HG03342 (cell line): ENCODE measurements at regions not wholly inside any gene's neighbourhood (a gene's known extent, or its start where the extent isn't known, plus 50 kb on each side); places are given as distances from the start of the nearest gene placed in this dataset.
"Not testable (repeated sequence)": the region's sequence is repeated elsewhere in the genome, so short reads cannot be mapped to it uniquely, and the experiment has no call there.

Experiments
- ATAC-seq: cut with Tn5 transposase; IDR thresholded peaks from one replicate; pipeline ENCODE4 v1.9.1; 2021; ENCODE audit warnings: mild to moderate bottlenecking, moderate library complexity; ENCODE audit not compliant: unreplicated experiment

DNA sequence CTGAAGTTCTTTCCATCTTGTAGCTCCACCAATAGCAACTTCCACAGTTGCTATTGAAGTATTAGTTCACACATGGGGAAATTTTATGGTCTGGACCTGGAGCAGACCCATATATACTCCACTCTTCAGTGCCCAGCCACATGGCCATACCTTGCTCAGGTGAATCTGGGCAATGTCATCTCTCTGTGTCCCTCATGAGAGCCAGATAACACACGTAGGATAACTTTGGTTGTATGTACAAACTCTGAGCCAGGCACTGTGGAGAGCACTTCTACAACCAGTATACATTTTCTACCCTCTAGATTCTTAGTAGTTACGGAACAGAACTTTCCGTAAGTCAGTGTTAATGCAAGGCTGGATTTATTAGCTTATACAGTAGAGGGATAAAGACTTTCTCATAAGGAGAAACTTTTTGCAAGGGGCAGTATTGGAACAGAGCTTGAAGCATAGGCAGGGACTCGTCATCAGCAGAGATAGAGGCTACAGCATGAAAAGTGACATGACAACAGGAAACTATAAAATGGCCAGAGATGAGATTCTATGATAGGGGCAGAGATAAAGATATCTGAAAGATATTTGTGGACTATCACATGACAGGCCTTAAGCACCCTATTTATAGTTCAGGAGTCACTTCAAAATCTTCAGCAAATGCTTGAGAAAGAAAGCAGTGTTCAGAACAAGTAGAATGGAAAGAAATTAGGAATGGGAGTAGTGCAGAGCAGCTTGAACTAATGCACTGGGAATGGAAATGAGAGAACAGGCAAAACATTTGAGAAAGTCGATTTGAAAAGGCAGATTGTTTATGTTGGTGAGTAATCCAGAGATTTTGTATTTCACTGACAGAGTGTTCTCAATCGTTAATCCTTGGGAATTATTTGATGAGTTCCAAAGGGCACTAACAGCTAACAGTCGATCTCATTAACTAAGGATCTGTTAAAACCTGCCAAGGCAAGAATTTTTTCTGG, 481.8 kb downstream of the USP25 start:
- no peak for ATAC-seq

DNA sequence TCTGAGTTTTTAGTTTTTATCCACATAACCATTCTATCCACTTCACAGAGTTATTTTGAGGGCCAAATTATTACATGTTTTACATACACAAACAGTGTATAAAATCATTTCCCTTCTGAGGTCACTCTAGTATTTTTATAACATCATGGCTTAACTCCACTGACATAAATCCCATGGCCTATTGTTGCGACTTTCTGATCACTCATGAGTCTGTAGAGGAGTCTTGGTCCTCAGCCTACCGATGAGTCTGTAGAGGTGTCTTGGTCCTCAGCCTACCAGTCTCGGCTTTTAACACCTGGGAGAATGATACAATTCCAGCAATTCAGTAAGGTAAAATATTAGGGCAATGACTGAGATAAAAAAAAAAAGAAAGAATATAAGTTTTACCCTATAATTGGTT, 483.7 kb downstream of the USP25 start:
- no peak for ATAC-seq

DNA sequence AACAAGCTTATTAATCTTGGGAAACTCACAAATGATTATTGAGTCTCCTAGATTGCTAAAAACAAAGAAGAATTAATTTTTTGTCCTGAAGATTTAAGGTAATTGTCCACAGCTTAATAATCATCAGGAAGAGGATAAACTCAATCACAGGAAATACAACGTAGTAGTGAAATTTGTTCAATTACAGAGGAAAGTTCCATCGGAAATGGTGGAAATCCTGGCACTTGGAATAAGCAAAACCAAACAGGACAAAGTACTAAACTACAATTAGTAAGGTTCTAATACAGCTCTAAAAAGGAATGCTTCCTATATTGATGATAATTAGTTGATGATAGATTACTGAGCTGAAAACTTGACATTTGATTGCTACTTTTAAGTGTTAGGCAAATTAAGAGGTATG, 485.4 kb downstream of the USP25 start:
- no peak for ATAC-seq

DNA sequence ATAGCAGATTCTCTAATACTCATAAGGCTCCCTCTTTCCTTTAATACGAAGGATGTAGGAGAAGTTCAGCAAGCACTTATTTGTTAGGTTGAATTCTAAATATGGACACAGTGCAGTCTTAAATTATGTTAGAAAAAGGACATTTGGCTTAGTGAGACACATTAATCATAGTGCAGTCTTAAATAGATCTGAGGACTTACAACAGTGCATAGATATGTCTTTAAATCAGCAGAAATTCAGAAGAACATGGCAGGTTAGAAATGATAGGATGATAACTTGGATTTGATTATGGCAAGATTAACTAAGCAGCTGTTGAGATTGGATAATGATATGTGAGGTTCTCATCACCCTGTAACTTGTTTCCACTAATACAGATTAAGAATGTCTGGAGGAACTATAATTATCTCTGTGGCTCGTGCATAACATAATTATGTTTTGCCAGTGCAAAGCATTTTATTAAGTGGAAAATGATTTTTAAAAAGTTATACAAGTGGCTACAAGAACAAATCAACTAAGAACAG, 485.9 kb downstream of the USP25 start:
- no peak for ATAC-seq

DNA sequence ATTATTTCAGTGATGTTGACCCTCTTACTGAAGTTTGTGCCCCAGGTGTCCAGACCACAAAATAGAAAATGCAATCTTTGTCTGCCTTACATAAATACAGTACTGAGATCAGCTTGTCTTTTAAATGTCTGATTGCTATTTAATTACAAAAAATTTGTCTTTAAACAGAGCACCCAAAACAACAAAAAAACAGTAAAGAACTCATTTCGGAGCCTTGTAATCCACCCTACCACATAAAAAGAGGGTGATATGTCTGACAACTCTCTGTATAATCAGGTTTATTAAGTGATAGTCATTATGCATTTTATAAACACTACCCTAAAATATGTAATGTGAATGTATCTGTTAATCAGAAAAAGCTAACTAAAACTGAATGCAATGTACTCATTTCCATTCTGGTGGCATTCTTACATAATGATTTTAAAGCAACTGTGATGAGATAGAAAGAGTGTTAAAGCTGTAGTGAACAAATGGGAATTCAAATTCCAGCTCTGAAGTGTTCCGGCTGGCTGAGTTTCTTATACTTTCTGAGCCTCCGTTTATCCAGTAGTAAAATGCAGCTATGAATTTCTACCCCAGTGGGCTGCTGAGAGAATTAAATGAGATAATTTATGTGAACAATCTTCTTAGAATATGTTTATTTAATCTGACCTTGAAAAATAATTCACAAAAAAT, 486.6 kb downstream of the USP25 start:
- no peak for ATAC-seq

DNA sequence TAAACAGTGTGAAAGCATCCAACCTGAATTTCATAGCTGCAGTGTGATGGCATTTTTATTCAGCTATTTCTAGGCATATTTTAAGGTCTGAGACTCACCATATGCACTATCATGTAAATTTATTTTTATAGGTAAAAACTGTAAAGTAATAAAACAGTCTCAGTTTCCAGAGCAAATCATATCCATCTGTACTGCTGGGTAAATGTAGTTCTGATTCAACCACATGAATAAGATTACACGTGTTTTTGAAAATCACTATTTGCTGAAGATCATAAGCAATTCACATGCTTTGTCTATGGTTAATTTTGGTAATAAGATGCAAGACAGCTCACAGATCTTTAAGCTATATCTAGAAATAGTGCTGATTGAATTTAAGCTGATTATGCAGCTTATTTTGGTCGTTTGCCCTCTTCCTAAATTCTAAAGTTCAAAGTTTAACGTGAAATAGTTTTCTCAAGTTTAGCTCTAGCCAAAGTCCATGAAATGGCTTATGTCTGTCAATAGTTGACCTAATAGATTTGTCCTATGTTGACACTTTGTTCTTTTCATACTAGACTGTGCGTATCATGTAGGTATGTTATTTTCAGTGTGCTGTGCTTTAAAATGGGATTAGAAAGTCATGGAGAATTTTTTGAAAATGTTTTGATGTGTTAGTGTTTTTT, 489.0 kb downstream of the USP25 start:
- ATAC-seq = no peak

DNA sequence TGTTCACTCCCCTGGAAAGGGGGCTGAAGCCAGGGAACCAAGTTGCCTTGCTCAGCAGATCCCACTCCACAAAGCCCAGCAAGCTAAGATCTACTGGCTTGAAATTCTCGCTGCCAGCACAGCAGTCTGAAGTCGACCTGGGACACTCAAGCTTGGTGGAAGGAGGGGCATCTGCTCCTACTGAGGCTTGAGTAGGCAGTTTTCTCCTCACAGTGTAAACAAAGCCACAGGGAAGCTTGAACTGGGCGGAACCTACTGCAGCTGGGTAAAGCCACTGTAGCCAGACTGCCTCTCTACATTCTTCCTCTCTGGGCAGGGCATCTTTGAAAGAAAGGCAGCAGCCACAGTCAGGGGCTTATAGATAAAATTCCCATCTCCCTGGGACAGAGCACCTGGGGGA, 495.0 kb downstream of the USP25 start:
- not testable (repeated sequence) for ATAC-seq

DNA sequence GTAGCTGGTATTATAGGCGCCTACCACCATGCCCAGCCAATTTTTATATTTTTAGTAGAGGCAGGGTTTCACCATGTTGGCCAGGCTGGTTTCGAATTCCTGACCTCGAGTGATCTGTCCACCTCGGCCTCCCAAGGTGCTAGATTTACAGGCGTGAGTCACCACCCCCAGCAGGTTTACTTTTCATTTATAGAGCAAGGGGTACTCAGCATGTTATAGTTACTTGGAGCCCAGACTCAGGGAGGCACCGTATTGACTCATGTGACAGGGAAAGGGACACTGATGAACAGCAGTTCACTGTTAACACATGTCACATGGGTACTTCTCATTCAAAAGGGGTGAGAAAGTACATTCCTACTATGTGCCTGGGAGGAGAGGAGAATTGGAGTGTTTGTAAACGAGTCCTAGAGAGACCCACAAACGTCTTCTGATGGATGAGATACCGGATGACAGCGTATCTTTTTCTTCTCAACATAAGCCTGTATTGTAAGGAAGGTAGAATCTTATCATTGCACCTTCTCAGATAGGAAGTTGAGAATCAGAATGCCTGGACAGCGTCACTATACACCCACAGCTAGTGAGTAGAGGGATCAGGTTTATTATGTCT, 510.0 kb downstream of the USP25 start:
- ATAC-seq = no peak

DNA sequence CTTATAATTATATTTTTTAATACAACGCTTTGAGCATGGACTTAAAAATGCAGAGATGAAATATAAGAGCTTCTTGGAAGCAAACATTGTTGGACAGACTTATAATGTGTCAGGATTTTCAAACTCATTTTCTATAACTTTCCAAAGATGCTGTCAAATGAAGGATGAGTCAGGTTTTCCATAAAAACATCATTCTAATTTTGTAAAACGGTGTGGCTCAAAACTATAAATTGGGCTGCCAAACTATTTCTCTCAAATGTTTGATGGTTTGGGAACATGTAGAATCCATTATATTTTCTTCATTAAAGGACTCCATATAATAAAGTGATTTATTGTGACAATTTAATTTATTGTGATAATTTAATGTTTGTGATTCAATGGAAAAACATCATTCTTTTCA, 511.2 kb downstream of the USP25 start:
- ATAC-seq = no peak

DNA sequence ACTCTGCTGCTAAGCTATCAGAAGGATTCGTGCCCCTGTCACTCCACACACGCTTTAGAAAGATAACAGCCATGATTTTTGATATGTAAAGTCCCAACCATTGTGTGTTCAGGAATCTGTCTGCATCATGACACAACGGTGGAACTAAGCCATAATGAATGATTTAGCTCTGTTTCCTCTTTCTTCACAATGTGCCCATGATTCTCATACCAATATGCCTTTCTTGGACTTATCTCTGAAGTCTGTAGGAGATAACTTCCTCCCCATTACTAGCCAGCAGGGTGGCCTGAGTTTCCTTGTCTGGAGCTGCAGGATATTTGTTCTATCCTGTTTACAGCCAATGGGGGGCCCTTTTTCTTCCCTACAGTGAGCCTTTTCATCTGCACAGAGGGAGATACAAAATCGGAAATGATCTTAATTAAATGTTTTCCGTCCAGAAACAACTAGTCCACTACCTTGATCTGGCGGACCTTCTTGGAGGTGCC, 511.7 kb downstream of the USP25 start:
- no peak for ATAC-seq

DNA sequence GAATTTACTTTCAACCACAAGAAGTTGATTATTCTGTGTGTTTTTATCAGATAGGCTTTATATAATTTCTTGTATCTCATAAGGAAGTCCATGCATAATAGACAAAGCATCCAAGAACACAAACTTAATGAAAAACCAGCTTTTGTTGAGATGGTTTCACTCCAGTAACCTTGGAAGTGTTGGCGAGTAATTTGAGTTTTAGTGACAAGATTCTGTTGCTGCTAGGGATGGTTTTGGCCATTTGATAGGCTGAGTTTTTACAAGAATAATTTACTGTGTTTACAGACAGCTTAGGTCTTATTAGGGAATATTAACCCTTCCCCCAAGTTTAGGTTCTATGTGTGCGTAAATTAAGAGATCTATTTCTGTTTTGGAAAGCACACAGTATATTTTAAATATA, 513.6 kb downstream of the USP25 start:
- no peak for ATAC-seq

DNA sequence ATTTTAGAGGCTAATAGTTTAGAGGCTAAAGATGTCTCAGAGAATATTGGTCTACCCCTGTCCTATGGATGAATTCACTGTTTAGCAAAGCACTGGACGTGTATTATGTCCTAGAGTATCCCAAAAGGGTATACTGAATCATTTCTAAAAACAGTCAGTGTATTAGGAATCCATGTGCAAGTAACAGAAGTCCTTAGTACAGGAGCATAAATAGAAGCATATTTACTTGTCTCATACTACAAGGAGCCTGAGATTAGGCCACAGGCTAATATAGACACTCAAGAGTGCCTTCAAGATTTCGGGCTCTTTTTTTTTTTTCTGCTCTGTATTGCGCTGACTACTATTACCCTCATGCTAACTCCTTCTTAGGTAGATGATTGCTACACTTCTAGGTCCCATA, 518.9 kb downstream of the USP25 start:
- no peak for ATAC-seq

DNA sequence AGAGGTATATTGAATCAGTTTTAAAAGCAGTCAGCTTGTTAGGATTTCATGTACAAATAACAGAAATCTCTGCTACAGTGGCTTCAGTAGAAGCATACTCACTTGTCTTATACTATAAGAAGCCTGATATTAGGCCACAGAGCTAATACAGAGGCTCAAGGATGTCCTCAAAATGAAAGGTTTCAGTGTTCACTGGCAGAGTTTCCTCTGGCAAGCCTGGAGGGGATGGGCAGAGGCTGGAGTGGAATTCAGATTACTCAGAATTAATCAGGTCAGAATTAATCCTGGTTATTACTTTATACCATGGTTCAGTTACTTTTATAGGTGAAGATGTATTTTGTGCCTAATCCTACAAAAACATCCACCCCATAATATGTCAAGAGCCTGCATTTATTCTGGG, 520.5 kb downstream of the USP25 start:
- ATAC-seq = no peak

DNA sequence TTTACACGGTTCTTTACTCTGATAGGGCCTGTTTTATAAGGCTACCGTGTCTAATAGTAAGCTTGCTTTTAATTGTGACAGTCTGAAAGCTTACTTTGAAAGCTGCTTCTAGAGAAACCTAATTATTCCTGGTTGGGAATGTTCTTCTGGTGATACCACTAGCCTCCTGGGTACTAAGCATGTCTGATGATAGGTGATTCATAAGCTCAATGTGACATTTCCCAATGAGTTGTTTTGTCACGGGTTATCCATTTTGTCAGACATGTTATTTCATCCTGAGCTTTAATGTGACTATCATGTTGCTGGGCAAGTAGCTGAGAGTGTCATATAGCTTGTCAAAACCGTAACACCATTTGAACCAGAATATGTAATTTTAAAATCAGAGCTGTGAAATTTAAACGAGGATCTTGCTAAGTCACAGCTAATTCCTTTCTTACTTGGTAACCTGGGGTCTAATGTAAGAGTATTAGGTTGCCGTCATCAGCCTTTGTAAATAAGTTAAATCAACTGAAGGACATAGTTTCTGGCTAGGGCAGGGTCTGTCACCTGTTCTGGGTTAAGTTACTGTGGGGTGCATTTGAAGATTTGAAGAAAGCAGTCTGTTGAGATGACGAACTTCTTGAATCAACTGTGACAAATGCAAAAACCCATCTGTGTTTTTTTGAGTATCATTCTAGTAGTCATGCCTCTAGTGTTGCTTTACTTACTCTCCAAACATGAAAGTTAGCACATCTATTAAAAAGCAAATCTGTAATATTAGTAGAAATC, 529.2 kb downstream of the USP25 start:
- no peak for ATAC-seq

DNA sequence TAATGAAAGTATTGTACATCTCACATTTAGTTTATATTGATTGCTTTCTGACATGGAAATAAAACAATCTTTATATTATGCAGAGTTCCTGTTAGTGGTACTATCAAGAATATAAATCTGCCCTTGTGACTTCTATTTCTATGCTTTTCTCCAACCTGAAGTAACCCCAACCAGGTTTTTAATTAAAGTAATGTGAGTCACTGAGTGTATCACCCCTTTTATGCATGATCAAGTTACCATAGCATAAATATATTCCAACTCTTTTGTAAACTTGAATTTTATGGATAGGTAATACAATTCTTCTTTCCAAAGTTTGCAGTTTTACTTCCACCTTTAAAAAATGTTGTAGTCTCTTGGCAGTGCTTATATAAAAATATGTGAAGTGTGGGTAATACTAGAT, 532.3 kb downstream of the USP25 start:
- ATAC-seq = no peak

DNA sequence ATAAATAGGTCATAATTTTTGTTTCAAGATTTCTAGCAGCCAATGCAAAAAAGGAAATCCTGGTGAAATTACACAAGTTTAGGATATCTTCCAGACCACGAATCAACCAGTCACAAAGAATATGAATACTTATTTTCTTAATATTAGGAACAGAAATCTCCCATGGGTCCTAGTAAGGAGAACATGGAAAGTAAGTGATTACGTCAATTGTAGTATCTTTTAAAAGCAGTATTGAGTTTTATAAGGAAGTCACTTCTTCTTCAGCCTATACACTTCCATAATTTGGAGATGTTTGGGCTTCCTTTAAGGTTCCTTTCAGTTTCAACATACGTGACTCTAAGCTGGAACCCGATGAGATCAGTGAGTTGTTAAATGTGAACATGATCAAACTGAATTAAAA, 534.5 kb downstream of the USP25 start:
- no peak for ATAC-seq

DNA sequence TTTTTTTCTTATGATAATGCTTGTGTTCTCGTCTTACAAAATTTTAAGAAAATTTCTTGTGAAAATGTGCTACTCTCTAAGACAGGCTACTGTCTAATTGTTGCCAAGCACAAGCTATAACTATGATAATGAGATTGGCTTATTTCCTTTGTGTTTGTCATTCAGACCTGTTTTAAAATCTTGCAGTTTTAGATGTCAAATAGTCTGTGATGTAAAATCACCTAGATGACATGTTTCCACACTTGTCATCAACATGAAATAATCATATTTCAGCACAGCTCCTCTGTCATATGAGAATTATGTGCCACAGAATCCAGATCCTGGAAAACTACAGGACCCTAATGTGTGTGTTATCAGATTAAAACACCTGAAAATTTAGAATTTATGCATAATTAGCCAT, 539.7 kb downstream of the USP25 start:
- ATAC-seq = no peak

DNA sequence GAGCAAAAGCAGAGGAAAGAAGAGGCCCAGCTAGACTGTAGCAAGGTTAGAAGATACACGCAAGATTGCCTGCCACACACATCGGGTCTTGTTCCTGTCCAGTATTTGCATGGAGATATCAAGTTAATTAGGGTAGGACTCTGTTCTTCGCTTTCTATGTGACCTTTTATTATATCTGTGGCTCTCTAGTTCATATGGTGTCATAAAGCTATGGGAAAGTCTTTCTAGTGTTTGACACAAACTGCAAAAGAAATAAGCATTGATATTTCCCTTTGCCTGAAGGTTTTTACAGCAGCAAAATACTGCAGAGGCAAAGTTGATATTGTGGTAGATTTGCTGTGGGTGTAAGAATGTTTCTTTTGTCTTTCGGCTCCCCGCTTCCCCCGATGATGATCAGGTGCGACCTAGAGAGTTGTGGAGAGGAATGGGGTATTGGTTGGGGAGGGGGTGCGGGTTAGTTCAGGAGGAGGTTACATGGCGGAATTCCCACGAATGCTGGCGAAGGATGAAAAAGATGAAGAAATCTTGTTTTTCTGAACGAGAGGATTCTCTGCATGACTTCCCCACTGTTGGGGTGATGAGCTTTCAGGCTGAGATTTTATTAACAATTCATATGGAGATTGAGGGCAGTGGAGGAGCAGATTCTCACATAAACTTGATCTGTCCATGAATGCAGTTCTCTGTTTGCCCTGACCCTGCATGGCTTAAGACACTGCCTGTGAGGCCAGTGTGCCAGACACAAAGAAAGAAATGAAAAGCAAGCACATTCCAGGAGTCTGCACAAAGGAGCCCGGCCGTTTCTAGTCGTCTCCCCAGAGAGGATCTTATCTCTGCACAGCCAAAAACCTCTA, 550.2 kb downstream of the USP25 start:
- no peak for ATAC-seq

DNA sequence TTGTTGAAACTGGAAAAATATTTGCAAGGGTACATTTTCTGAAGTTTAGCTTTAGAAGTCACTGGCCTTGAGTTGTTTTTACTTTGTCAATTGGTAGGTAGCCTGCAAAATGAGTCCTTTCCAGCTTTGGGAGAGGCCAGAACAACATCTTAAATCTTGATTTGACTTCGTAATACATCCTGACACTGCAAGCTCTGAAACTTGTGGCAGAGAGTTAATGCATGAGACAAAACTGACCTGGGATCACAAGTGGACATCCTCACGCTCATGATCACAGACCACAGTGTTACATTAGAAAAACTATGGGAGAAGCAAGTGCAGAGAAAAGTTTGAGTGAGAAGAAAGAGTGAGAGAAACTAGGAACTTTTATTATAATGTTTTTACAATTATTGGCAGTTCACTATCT, 550.9 kb downstream of the USP25 start:
- ATAC-seq = no peak
